Vagina (tissue), 2 donors: ENCODE measurements at regions not wholly inside any gene's neighbourhood (a gene's known extent, or its start where the extent isn't known, plus 50 kb on each side); places are given as distances from the start of the nearest gene placed in this dataset.

Experiments
- CTCF ChIP-seq, 3 experiments: fragments of 450-650 bp in 2 of 3; fragments of 200-600 bp in 1 of 3; sonication (generic) in 1 of 3; IDR thresholded peaks; one replicate each; pipeline ENCODE4 v1.5.1; 2017 to 2019; ENCODE audit warnings: antibody characterized with exemption in 3 of 3, mild to moderate bottlenecking in 2 of 3, moderate library complexity in 2 of 3
- POLR2A ChIP-seq, 2 donors: fragments of 450-650 bp; IDR thresholded peaks; one replicate each; pipeline ENCODE4 v1.6.1; 2017; ENCODE audit warnings: antibody characterized with exemption in 2 of 2, mild to moderate bottlenecking in 2 of 2, moderate library complexity in 2 of 2

DNA sequence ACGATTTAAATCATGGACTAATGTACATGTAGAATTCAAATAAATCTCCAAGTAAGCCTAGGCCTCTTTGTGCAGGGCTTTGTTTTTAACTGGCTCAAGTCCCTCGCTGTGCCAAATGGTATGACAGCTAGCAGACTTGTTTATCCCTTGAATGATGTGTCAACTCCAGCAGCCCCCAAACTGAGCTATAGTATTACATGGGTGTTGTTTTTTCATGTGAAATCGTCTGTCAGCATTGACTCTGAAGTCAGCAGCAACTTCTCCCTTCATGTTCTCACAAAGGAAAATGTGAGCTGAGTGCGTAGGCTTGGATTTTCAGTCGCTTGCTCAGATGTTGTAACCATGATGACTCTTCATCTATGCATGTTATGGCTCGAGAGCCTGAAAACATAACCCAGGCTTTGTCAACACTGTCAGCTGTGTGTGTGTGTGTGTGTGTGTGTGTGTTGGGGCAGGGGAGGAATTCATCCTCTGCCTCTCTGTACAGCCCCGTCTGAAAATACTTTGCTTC, 73.3 kb downstream of the PTHLH start:
- TF ChIP-seq CTCF (IDR thresholded peaks at IDR 0.05) (no peak), POLR2A (IDR thresholded peaks at IDR 0.05) (no peak)
